H1 (cell line): ENCODE measurements at regions not wholly inside any gene's neighbourhood (a gene's known extent, or its start where the extent isn't known, plus 50 kb on each side); places are given as distances from the start of the nearest gene placed in this dataset.

ENCODE experiments used
- CTCF ChIA-PET: fragments of 300-600 bp; sonication (Branson Sonifier 250); formaldehyde crosslinking; loops from one replicate; lab custom pipeline; 2021; ENCODE audit not compliant: partially characterized antibody; lab: Charles Lee
- POLR2A ChIA-PET: fragments of 300-600 bp; sonication (Branson Sonifier 250); formaldehyde crosslinking; loops from one replicate; lab custom pipeline; 2021; ENCODE audit warnings: inconsistent platforms; ENCODE audit not compliant: partially characterized antibody; lab: Charles Lee
- DNase-seq, 2 experiments: peaks; one replicate each; pipeline versions ENCODE4 v3.0.0 to v3.0.0-alpha.2; 2010 to 2022; ENCODE audit warnings: low spot score in 2 of 2, low read depth in 1 of 2, mixed read lengths in 1 of 2
- FAIRE-seq: peaks from 2 replicates; lab custom pipeline; 2011; peaks lifted over from hg19 to GRCh38; lab: Jason Lieb, UNC
- H2AFZ ChIP-seq: 2 replicates; pipeline ENCODE4 v1.8.1; 2012; ENCODE audit warnings: low read length, inconsistent platforms
- H2AK5ac ChIP-seq: 2 replicates; pipeline ENCODE4 v1.6.1; 2013; ENCODE audit warnings: low read depth, low read length
- H2BK120ac ChIP-seq: replicated peaks from 2 replicates; pipeline ENCODE3; 2013; ENCODE audit warnings: low read depth, low read length, inconsistent platforms
- H2BK12ac ChIP-seq: 2 replicates; pipeline ENCODE4 v1.6.1; 2013; ENCODE audit warnings: low read depth, low read length
- H2BK15ac ChIP-seq: 2 replicates; pipeline ENCODE4 v1.6.1; 2013; ENCODE audit warnings: low read length
- H2BK20ac ChIP-seq: 2 replicates; pipeline ENCODE4 v1.6.1; 2013; ENCODE audit warnings: low read length
- H2BK5ac ChIP-seq: 2 replicates; pipeline ENCODE4 v1.6.1; 2013; ENCODE audit warnings: low read depth, low read length
- H3K14ac ChIP-seq: 2 replicates; pipeline ENCODE4 v1.6.1; 2013; ENCODE audit warnings: inconsistent platforms; ENCODE audit not compliant: insufficient read length
- H3K18ac ChIP-seq: 2 replicates; pipeline ENCODE4 v1.6.1; 2013; ENCODE audit warnings: low read length; ENCODE audit errors: extremely low read depth
- H3K23ac ChIP-seq: 2 replicates; pipeline ENCODE4 v1.6.1; 2013; ENCODE audit warnings: inconsistent platforms; ENCODE audit not compliant: insufficient read length
- H3K23me2 ChIP-seq: 2 replicates; pipeline ENCODE4 v1.6.1; 2013; ENCODE audit warnings: low read depth, low read length
- H3K27ac ChIP-seq: 2 replicates; pipeline ENCODE4 v1.6.1; 2011; ENCODE audit warnings: low read depth, low read length, inconsistent platforms
- H3K27me3 ChIP-seq, 4 experiments: replicated peaks in 1 of 4; 1 replicate in 1 of 4; 2 replicates in 3 of 4; pipeline versions ENCODE4 v1.6.1 to v1.8.1; 2011 to 2013; ENCODE audit warnings: low read length in 3 of 4, mild to moderate bottlenecking in 3 of 4, inconsistent platforms in 2 of 4, mixed read lengths in 2 of 4, moderate library complexity in 1 of 4; ENCODE audit not compliant: control insufficient read depth in 3 of 4, insufficient read depth in 3 of 4; ENCODE audit errors: extremely low read depth in 1 of 4
- H3K36me3 ChIP-seq, 4 experiments: 2 replicates each; pipeline versions ENCODE4 v1.6.1 to v1.8.1; 2011 to 2013; ENCODE audit warnings: mild to moderate bottlenecking in 4 of 4, low read length in 3 of 4, moderate library complexity in 2 of 4, control low read depth in 1 of 4, inconsistent platforms in 1 of 4; ENCODE audit not compliant: insufficient read depth in 4 of 4, control insufficient read depth in 2 of 4
- H3K4ac ChIP-seq: replicated peaks from 2 replicates; pipeline ENCODE3; 2013; ENCODE audit warnings: low read length, low read depth, mixed read lengths, inconsistent platforms; ENCODE audit not compliant: insufficient read length
- H3K4me1 ChIP-seq, 4 experiments: replicated peaks in 1 of 4; 1 replicate in 1 of 4; 2 replicates in 3 of 4; pipeline versions ENCODE4 v1.6.1 to v1.8.1; 2011 to 2013; ENCODE audit warnings: low read length in 3 of 4, inconsistent platforms in 2 of 4, mixed read lengths in 1 of 4; ENCODE audit not compliant: insufficient read depth in 4 of 4, control insufficient read depth in 3 of 4
- H3K4me2 ChIP-seq, 2 experiments: 2 replicates each; pipeline versions ENCODE4 v1.6.1 to v1.8.1; 2011 to 2013; ENCODE audit warnings: low read depth in 2 of 2, low read length in 2 of 2, control low read depth in 1 of 2, inconsistent platforms in 1 of 2, mild to moderate bottlenecking in 1 of 2; ENCODE audit not compliant: insufficient read depth in 1 of 2
- H3K4me3 ChIP-seq, 4 experiments: fragments of 200-600, 300-600 bp in 1 of 4; sonication (generic), shearing (Covaris generic), sonication (Bioruptor Twin) in 1 of 4; 2 replicates each; pipeline versions ENCODE4 v1.5.1 to v1.8.1; 2011 to 2016; ENCODE audit warnings: low read length in 4 of 4, low read depth in 3 of 4, control low read depth in 2 of 4, inconsistent platforms in 2 of 4, mild to moderate bottlenecking in 2 of 4, mixed read lengths in 1 of 4, moderate library complexity in 1 of 4; ENCODE audit not compliant: insufficient read depth in 2 of 4; ENCODE audit errors: extremely low read depth in 1 of 4
- H3K56ac ChIP-seq: replicated peaks from 2 replicates; pipeline ENCODE3; 2013; ENCODE audit warnings: low read depth, mild to moderate bottlenecking, mixed read lengths, low read length, inconsistent platforms; ENCODE audit not compliant: insufficient read length
- H3K79me1 ChIP-seq: 2 replicates; pipeline ENCODE4 v1.6.1; 2013; ENCODE audit warnings: low read depth, low read length, control low read depth
- H3K79me2 ChIP-seq, 2 experiments: 2 replicates each; pipeline versions ENCODE4 v1.6.1 to v1.8.1; 2012 to 2013; ENCODE audit warnings: low read length in 2 of 2, mild to moderate bottlenecking in 2 of 2, inconsistent platforms in 1 of 2; ENCODE audit not compliant: insufficient read depth in 2 of 2, control insufficient read depth in 1 of 2
- H3K9ac ChIP-seq, 4 experiments: replicated peaks in 1 of 4; 1 replicate in 1 of 4; 2 replicates in 3 of 4; pipeline versions ENCODE4 v1.6.1 to v1.8.1; 2011 to 2013; ENCODE audit warnings: low read depth in 3 of 4, low read length in 3 of 4, control low read depth in 2 of 4, mild to moderate bottlenecking in 2 of 4, moderate library complexity in 2 of 4, inconsistent platforms in 1 of 4; ENCODE audit errors: extremely low read depth in 1 of 4
- H3K9me3 ChIP-seq, 2 experiments: 2 replicates each; pipeline versions ENCODE4 v1.6.1 to v1.8.1; 2012 to 2013; ENCODE audit warnings: mild to moderate bottlenecking in 2 of 2, moderate library complexity in 2 of 2, control low read depth in 1 of 2, inconsistent platforms in 1 of 2, low read depth in 1 of 2, low read length in 1 of 2, mixed read lengths in 1 of 2; ENCODE audit not compliant: insufficient read depth in 2 of 2
- H4K20me1 ChIP-seq, 2 experiments: replicated peaks in 1 of 2; 2 replicates each; pipeline versions ENCODE3 to v1.8.1; 2011 to 2013; ENCODE audit warnings: inconsistent platforms in 2 of 2, low read length in 2 of 2, mild to moderate bottlenecking in 1 of 2; ENCODE audit not compliant: insufficient read depth in 2 of 2, control insufficient read depth in 1 of 2
- H4K5ac ChIP-seq: 2 replicates; pipeline ENCODE4 v1.6.1; 2013; ENCODE audit warnings: low read length, low read depth, mixed read lengths, inconsistent platforms; ENCODE audit not compliant: insufficient read length
- H4K8ac ChIP-seq: 2 replicates; pipeline ENCODE4 v1.8.0; 2013; ENCODE audit warnings: mild to moderate bottlenecking, moderate library complexity, low read length, inconsistent platforms; ENCODE audit not compliant: insufficient read depth; ENCODE audit errors: extremely low read depth
- H4K91ac ChIP-seq: replicated peaks from 2 replicates; pipeline ENCODE3; 2013; ENCODE audit warnings: low read length, mixed read lengths, inconsistent platforms; ENCODE audit not compliant: insufficient read length
- CEBPB ChIP-seq: IDR thresholded peaks from 2 replicates; pipeline ENCODE4 v1.6.1; 2012; ENCODE audit warnings: low read depth, low read length
- CHD1 ChIP-seq: IDR thresholded peaks from 2 replicates; pipeline ENCODE4 v1.6.1; 2012; ENCODE audit warnings: low read depth, low read length, improper control_type of control experiment
- CTBP2 ChIP-seq: IDR thresholded peaks from 2 replicates; pipeline ENCODE4 v1.7.0; 2011; ENCODE audit warnings: borderline replicate concordance, mild to moderate bottlenecking, moderate library complexity, mixed read lengths, low read length; ENCODE audit not compliant: insufficient read depth, insufficient read length
- EZH2 ChIP-seq: fragments of 200-600 bp; sonication (generic); IDR thresholded peaks from 2 replicates; pipeline ENCODE4 v1.7.1; 2012; ENCODE audit warnings: low read depth, mild to moderate bottlenecking, moderate library complexity, low read length, inconsistent platforms; ENCODE audit not compliant: severe bottlenecking
- HDAC2 ChIP-seq, 2 experiments: fragments of 300-600 bp in 1 of 2; sonication (generic) in 1 of 2; IDR thresholded peaks; 2 replicates each; pipeline ENCODE4 v1.6.1; 2011 to 2012; ENCODE audit warnings: low read depth in 2 of 2, low read length in 2 of 2, mild to moderate bottlenecking in 2 of 2, moderate library complexity in 2 of 2, borderline replicate concordance in 1 of 2, inconsistent platforms in 1 of 2
- SUZ12 ChIP-seq: fragments of 200-600 bp; sonication (generic); IDR thresholded peaks from 2 replicates; pipeline ENCODE4 v1.6.1; 2012; ENCODE audit warnings: mild to moderate bottlenecking, inconsistent platforms, low read length, moderate library complexity, mixed read lengths
- WGBS, 2 experiments: shearing (Covaris generic) in 1 of 2; methylation state at CpG; one replicate each; pipeline versions ENCODE4 v1.1.6 to v1.1.7; 2013 to 2015; ENCODE audit warnings: low lambda C conversion rate in 2 of 2, mixed read lengths in 2 of 2, inconsistent platforms in 1 of 2, low coverage in 1 of 2, missing lambda C conversion rate in 1 of 2; ENCODE audit not compliant: insufficient replicate concordance in 2 of 2, insufficient coverage in 1 of 2, insufficient read length in 1 of 2; ENCODE audit errors: extremely low coverage in 1 of 2, missing lambda C conversion rate in 1 of 2; 5-methylcytosine and 5-hydroxymethylcytosine counted together

DNA sequence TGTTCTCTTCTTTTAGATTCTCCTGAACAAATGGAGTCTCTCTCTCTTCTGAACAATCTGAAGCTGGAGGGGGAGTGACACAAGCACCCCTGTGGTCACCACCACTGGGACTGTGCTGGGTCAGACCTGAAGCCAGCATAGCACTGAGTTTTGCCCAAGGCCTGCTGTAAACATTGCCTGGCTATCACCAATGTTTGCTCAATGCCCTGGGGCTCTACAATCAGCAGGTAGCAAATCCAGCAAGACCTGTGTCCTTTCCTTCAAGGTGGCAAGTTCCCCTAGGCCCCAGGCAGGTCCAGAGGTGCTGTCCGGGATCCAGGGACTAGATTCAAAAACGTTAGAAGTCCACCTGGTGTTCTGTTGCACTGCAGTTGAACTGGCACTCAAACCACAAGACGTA is 282.8 kb upstream of the PROX1 start:
- no peak overlapping the region for H2BK5ac ChIP-seq
- no peaks in the 10 kb centered on the region for H3K4me1 ChIP-seq
- no peak overlapping the region for H4K91ac ChIP-seq
- DNase-seq (no peak), FAIRE-seq (no peak)
- no peak overlapping the region for H3K23ac ChIP-seq
- H3K56ac ChIP-seq, result no peak overlapping the region
- H4K5ac ChIP-seq, result no peak overlapping the region
- no peak overlapping the region for H2BK20ac ChIP-seq
- ChIA-PET POLR2A (no interaction called here), CTCF (no interaction called here)
- no peaks in the 10 kb centered on the region for H3K36me3 ChIP-seq
- 0 out of 4 replicates have a peak, but pooled peaks cover 0 to 2% of the 10 kb centered on the region in 2 experiments for H3K9me3 ChIP-seq
- H3K14ac ChIP-seq, result no peak overlapping the region
- H3K4me2 ChIP-seq, result no peak overlapping the region
- no peak overlapping the region for H3K4me3 ChIP-seq
- no peak overlapping the region for H2BK120ac ChIP-seq
- H3K79me1 ChIP-seq, result no peaks in the 10 kb centered on the region
- H4K20me1 ChIP-seq, result no peaks in the 10 kb centered on the region
- no peak overlapping the region for H3K27ac ChIP-seq
- no peak overlapping the region for H2AFZ ChIP-seq
- H2BK12ac ChIP-seq, result no peak overlapping the region; the same call in 1 of the 2 replicates
- no peak overlapping the region for H4K8ac ChIP-seq
- H2BK15ac ChIP-seq, result no peak overlapping the region
- no peak overlapping the region for H3K9ac ChIP-seq
- WGBS, 2 experiments, result 91% methylated on average over 3 of the region's 3 CpGs; no CpG with 5 or more reads in 1 of the 2 experiments
- H3K27me3 ChIP-seq, result no peaks in the 10 kb centered on the region
- no peaks in the 10 kb centered on the region for H3K79me2 ChIP-seq
- H3K4ac ChIP-seq, result no peak overlapping the region
- H2AK5ac ChIP-seq, result no peak overlapping the region
- no peak overlapping the region for H3K18ac ChIP-seq
- H3K23me2 ChIP-seq, result no peaks in the 10 kb centered on the region
- TF ChIP-seq SUZ12 (no peak), CEBPB (no peak), CHD1 (no peak), CTBP2 (no peak), EZH2 (no peak), HDAC2 (IDR thresholded peaks at IDR 0.05; ENCODE audit: borderline replicate concordance in 1 of 2, low read depth in 2 of 2, low read length in 2 of 2) (no peak)
